ENCODE measurements at regions not wholly inside any gene's neighbourhood (a gene's known extent, or its start where the extent isn't known, plus 50 kb on each side); places are given as distances from the start of the nearest gene placed in this dataset.

- TF ChIP-seq CTCF (IDR thresholded peaks at IDR 0.05; ENCODE audit: insufficient read depth, low read length, poor library complexity, severe bottlenecking) (no peak), EZH2phosphoT487 (conservative IDR thresholded peaks at IDR 0.05; ENCODE audit: low read length) (no peak)
Observed at GRCh38 chr13:111425326-111425725, 104.9 kb downstream of the TEX29 start.
